Muscle of leg (tissue), 3 donors: ENCODE measurements at regions not wholly inside any gene's neighbourhood (a gene's known extent, or its start where the extent isn't known, plus 50 kb on each side); places are given as distances from the start of the nearest gene placed in this dataset.

Experiments used
- DNase-seq: peaks from one replicate; pipeline ENCODE4 v3.0.0; 2013
- H3K27ac ChIP-seq: one replicate; pipeline ENCODE4 v1.5.1; 2013; ENCODE audit warnings: mild to moderate bottlenecking, low read length, control low read depth
- H3K27me3 ChIP-seq: one replicate; pipeline ENCODE4 v1.6.1; 2013; ENCODE audit warnings: low read length; ENCODE audit not compliant: control insufficient read depth, insufficient read depth
- H3K36me3 ChIP-seq: one replicate; pipeline ENCODE4 v1.6.1; 2013; ENCODE audit warnings: low read length; ENCODE audit not compliant: control insufficient read depth, insufficient read depth
- H3K4me1 ChIP-seq: one replicate; pipeline ENCODE4 v1.6.1; 2013; ENCODE audit warnings: low read length; ENCODE audit not compliant: control insufficient read depth, insufficient read depth
- H3K4me3 ChIP-seq: one replicate; pipeline ENCODE4 v1.5.1; 2013; ENCODE audit warnings: low read length, control low read depth
- H3K9me3 ChIP-seq: replicated peaks from 2 replicates; pipeline ENCODE4 v1.6.1; 2013; ENCODE audit warnings: low read depth, low read length; ENCODE audit not compliant: control insufficient read depth
- WGBS: methylation state at CpG from one replicate; pipeline ENCODE4 v1.1.5; 2013; ENCODE audit warnings: missing lambda C conversion rate; ENCODE audit not compliant: insufficient coverage; 5-methylcytosine and 5-hydroxymethylcytosine counted together

- no peaks in the 10 kb centered on the region for H3K36me3 ChIP-seq
- H3K4me1 ChIP-seq = peaks cover 11% of the 10 kb centered on the region
- H3K27ac ChIP-seq = no peak overlapping the region
- no CpG with 5 or more reads among the region's 3 CpGs for WGBS
- H3K9me3 ChIP-seq = no peaks in the 10 kb centered on the region
- peak; percentile 61 for DNase-seq
- no peak overlapping the region for H3K4me3 ChIP-seq
- no peaks in the 10 kb centered on the region for H3K27me3 ChIP-seq
These were observed 140.5 kb upstream of the SLC30A5 start for GRCh38 chr5:68953231-68953874.

GRCh38 chr5:68953875-68954617 lies 139.8 kb upstream of the SLC30A5 start:
- 32% methylated on average over 2 of the region's 9 CpGs for WGBS
- H3K4me3 ChIP-seq = no peak overlapping the region
- no peaks in the 10 kb centered on the region for H3K27me3 ChIP-seq
- H3K36me3 ChIP-seq = no peaks in the 10 kb centered on the region
- peaks cover 11% of the 10 kb centered on the region for H3K4me1 ChIP-seq
- H3K27ac ChIP-seq = no peak overlapping the region
- DNase-seq = peak; percentile 94
- no peaks in the 10 kb centered on the region for H3K9me3 ChIP-seq

GRCh38 chr5:68954618-68954910 lies 139.2 kb upstream of the SLC30A5 start:
- no peak for DNase-seq

GRCh38 chr5:68957591-68957990 lies 136.2 kb upstream of the SLC30A5 start:
- Histone ChIP-seq H3K4me3 (no peak overlapping the region), H3K27me3 (no peaks in the 10 kb centered on the region), H3K36me3 (no peaks in the 10 kb centered on the region), H3K4me1 (peaks cover 7% of the 10 kb centered on the region), H3K27ac (no peak overlapping the region), H3K9me3 (no peaks in the 10 kb centered on the region)
- no peak for DNase-seq

More at GRCh38 chr5:68954618-68954910, 139.2 kb upstream of the SLC30A5 start:
- 86% methylated on average over 1 of the region's 2 CpGs for WGBS
- Histone ChIP-seq H3K27ac (no peak overlapping the region), H3K4me1 (peaks cover 11% of the 10 kb centered on the region), H3K36me3 (no peaks in the 10 kb centered on the region), H3K9me3 (no peaks in the 10 kb centered on the region), H3K27me3 (no peaks in the 10 kb centered on the region), H3K4me3 (no peak overlapping the region)

- H3K9me3 ChIP-seq = no peaks in the 10 kb centered on the region
- H3K4me1 ChIP-seq = peaks cover 6% of the 10 kb centered on the region
- WGBS = 78% methylated on average over 1 of the region's 1 CpG
- H3K27me3 ChIP-seq = no peaks in the 10 kb centered on the region
- no peak overlapping the region for H3K27ac ChIP-seq
- H3K36me3 ChIP-seq = no peaks in the 10 kb centered on the region
- H3K4me3 ChIP-seq = no peak overlapping the region
- no peak for DNase-seq
These were observed 135.4 kb upstream of the SLC30A5 start for GRCh38 chr5:68958428-68958827.

GRCh38 chr5:68960456-68960855 lies 133.4 kb upstream of the SLC30A5 start:
- Histone ChIP-seq H3K36me3 (no peaks in the 10 kb centered on the region), H3K4me1 (peaks cover 2% of the 10 kb centered on the region), H3K27me3 (no peaks in the 10 kb centered on the region), H3K9me3 (no peaks in the 10 kb centered on the region), H3K4me3 (no peak overlapping the region), H3K27ac (no peak overlapping the region)
- no CpG with 5 or more reads among the region's 4 CpGs for WGBS
- no peak for DNase-seq

GRCh38 chr5:68960961-68961360 lies 132.9 kb upstream of the SLC30A5 start:
- H3K36me3 ChIP-seq = no peaks in the 10 kb centered on the region
- H3K4me1 ChIP-seq = peaks cover 3% of the 10 kb centered on the region
- no peak overlapping the region for H3K4me3 ChIP-seq
- no peak for DNase-seq
- no peak overlapping the region for H3K27ac ChIP-seq
- H3K9me3 ChIP-seq = no peaks in the 10 kb centered on the region
- H3K27me3 ChIP-seq = no peaks in the 10 kb centered on the region
- 88% methylated on average over 5 of the region's 6 CpGs for WGBS

- H3K36me3 ChIP-seq = no peaks in the 10 kb centered on the region
- H3K4me3 ChIP-seq = no peak overlapping the region
- peaks cover 6% of the 10 kb centered on the region for H3K4me1 ChIP-seq
- WGBS = 81% methylated on average over 5 of the region's 5 CpGs
- H3K9me3 ChIP-seq = no peaks in the 10 kb centered on the region
- DNase-seq = no peak
- H3K27ac ChIP-seq = no peak overlapping the region
- H3K27me3 ChIP-seq = no peaks in the 10 kb centered on the region
These were observed 132.1 kb upstream of the SLC30A5 start for GRCh38 chr5:68961762-68962161.

GRCh38 chr5:68962757-68963484 lies 130.9 kb upstream of the SLC30A5 start:
- H3K27ac ChIP-seq = no peak overlapping the region
- peaks cover 6% of the 10 kb centered on the region for H3K4me1 ChIP-seq
- H3K27me3 ChIP-seq = no peaks in the 10 kb centered on the region
- H3K9me3 ChIP-seq = no peaks in the 10 kb centered on the region
- peak; percentile 88 for DNase-seq
- WGBS = 57% methylated on average over 7 of the region's 16 CpGs
- no peaks in the 10 kb centered on the region for H3K36me3 ChIP-seq
- H3K4me3 ChIP-seq = no peak overlapping the region

GRCh38 chr5:68964679-68965078 lies 129.1 kb upstream of the SLC30A5 start:
- Histone ChIP-seq H3K36me3 (no peaks in the 10 kb centered on the region), H3K27me3 (no peaks in the 10 kb centered on the region), H3K9me3 (no peaks in the 10 kb centered on the region), H3K4me3 (no peak overlapping the region), H3K4me1 (peaks cover 6% of the 10 kb centered on the region), H3K27ac (no peak overlapping the region)
- 95% methylated on average over 3 of the region's 3 CpGs for whole genome bisulfite sequencing
- no peak for DNase-seq
